ENCODE measurements at regions not wholly inside any gene's neighbourhood (a gene's known extent, or its start where the extent isn't known, plus 50 kb on each side); places are given as distances from the start of the nearest gene placed in this dataset.

- DNase-seq (ENCODE audit: low read depth, low spot score), result no peak
- CTCF ChIA-PET, result interaction anchor here (0.6 to 1.6 kb wide), 5 partner anchors 15 to 134 kb away, joined by 3 to 5 read pairs (median 3); no protein-coding TSS in a partner anchor
- peaks cover 7% of the 10 kb centered on the region for H3K4me1 ChIP-seq (ENCODE audit: control insufficient read depth, extremely low read depth, insufficient read depth, low read length)
- H3K27ac ChIP-seq (ENCODE audit: insufficient read depth, low read depth, low read length), result no peak overlapping the region
- no peak overlapping the region for H3K9ac ChIP-seq (replicated peaks; ENCODE audit: extremely low read depth, insufficient read depth, low read length)
- H3K4me3 ChIP-seq (replicated peaks in 1 of 3; ENCODE audit: insufficient read depth in 1 of 3, low read depth in 1 of 3, low read length in 3 of 3), result no peak overlapping the region
- FAIRE-seq, result peak; percentile 59
- H3K79me2 ChIP-seq (ENCODE audit: control insufficient read depth, insufficient read depth, low read length), result no peaks in the 10 kb centered on the region
- H3K4me2 ChIP-seq (ENCODE audit: insufficient read depth, low read length), result no peak overlapping the region
- intact Hi-C loops (cut with micrococcal nuclease), result no loop called here
- no peaks in the 10 kb centered on the region for H3K9me1 ChIP-seq (replicated peaks; ENCODE audit: control insufficient read depth, extremely low read depth, insufficient read depth, low read length)
- POLR2A ChIA-PET, result interaction anchor here (1.0 kb wide), 1 partner anchor 93 kb away, joined by 11 read pairs; the partner anchor contains the start of gene SLC4A7
- no TSS peak for BruUV-seq (replicated peaks)
- H3K27me3 ChIP-seq (ENCODE audit: control insufficient read depth in 2 of 2, insufficient read depth in 2 of 2, low read length in 2 of 2), result no peaks in the 10 kb centered on the region
- dilution Hi-C loops (cut with MboI; ENCODE audit: extremely low pct_ligation_motif_present, low sequenced_read_pairs), result no loop called here
- no peaks in the 10 kb centered on the region for H4K20me1 ChIP-seq (replicated peaks; ENCODE audit: control insufficient read depth, extremely low read depth, insufficient read depth, low read length)
- H3K36me3 ChIP-seq (ENCODE audit: control insufficient read depth in 2 of 2, extremely low read depth in 1 of 2, insufficient read depth in 2 of 2, low read length in 2 of 2), result no peaks in the 10 kb centered on the region
- H2AFZ ChIP-seq (ENCODE audit: low read depth, low read length), result peak overlapping the region; percentile 15
- TF ChIP-seq, protein P1, sequence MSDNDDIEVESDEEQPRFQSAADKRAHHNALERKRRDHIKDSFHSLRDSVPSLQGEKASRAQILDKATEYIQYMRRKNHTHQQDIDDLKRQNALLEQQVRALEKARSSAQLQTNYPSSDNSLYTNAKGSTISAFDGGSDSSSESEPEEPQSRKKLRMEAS (IDR thresholded peaks at IDR 0.05; ENCODE audit: insufficient read depth, insufficient read length), result no peak
- no peak for TF ChIP-seq FOS (IDR thresholded peaks at IDR 0.05; ENCODE audit: borderline replicate concordance, insufficient read depth, low read length)
- TF ChIP-seq POLR2AphosphoS5 (IDR thresholded peaks at IDR 0.05; ENCODE audit: insufficient read depth, low read depth, low read length), result no peak
- TF ChIP-seq, protein P2, sequence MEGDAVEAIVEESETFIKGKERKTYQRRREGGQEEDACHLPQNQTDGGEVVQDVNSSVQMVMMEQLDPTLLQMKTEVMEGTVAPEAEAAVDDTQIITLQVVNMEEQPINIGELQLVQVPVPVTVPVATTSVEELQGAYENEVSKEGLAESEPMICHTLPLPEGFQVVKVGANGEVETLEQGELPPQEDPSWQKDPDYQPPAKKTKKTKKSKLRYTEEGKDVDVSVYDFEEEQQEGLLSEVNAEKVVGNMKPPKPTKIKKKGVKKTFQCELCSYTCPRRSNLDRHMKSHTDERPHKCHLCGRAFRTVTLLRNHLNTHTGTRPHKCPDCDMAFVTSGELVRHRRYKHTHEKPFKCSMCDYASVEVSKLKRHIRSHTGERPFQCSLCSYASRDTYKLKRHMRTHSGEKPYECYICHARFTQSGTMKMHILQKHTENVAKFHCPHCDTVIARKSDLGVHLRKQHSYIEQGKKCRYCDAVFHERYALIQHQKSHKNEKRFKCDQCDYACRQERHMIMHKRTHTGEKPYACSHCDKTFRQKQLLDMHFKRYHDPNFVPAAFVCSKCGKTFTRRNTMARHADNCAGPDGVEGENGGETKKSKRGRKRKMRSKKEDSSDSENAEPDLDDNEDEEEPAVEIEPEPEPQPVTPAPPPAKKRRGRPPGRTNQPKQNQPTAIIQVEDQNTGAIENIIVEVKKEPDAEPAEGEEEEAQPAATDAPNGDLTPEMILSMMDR (IDR thresholded peaks at IDR 0.05; ENCODE audit: extremely low read depth in 1 of 2, insufficient read depth in 1 of 2, low read depth in 1 of 2, low read length in 2 of 2), result no peak
- no peak for TF ChIP-seq GATA2 (IDR thresholded peaks at IDR 0.05; ENCODE audit: insufficient read depth, insufficient read length, low read depth, low read length)
- TF ChIP-seq MYC (IDR thresholded peaks at IDR 0.05; ENCODE audit: low read depth, low read length), result no peak
- no peak for TF ChIP-seq JUN (IDR thresholded peaks at IDR 0.05; ENCODE audit: borderline replicate concordance, insufficient read depth, insufficient read length, low read depth)
- no peak for TF ChIP-seq EZH2 (IDR thresholded peaks at IDR 0.05; ENCODE audit: borderline replicate concordance, low read depth, low read length, severe bottlenecking)
- no peak for TF ChIP-seq POLR2A (IDR thresholded peaks at IDR 0.05; ENCODE audit: low read depth, low read length)
- no peaks in the 10 kb centered on the region for H3K9me3 ChIP-seq (replicated peaks; ENCODE audit: control insufficient read depth, insufficient read depth, low read length)
These were observed 93.3 kb upstream of the SLC4A7 start for GRCh38 chr3:27577504-27577903.

All from endothelial cell of umbilical vein (primary cell).